T-helper 1 cell treated with Interleukin-12 subunit alpha and Interleukin-12 subunit beta and Interleukin-4 antibody, amounts not matched to agents 30 ng/mL and 1 ng/mL, for 36 hours (primary cell): ENCODE measurements at regions not wholly inside any gene's neighbourhood (a gene's known extent, or its start where the extent isn't known, plus 50 kb on each side); places are given as distances from the start of the nearest gene placed in this dataset.
"Not testable (repeated sequence)": the region's sequence is repeated elsewhere in the genome, so short reads cannot be mapped to it uniquely, and the experiment has no call there.

ENCODE experiments used
- intact Hi-C: fragments of 100-400 bp; cut with micrococcal nuclease; formaldehyde crosslinking; loops from one replicate; pipeline ENCODE4 v1.15.1; 2024

- intact Hi-C loops: not testable (repeated sequence)
These were observed 293.0 kb upstream of the PLGLB1 start for GRCh38 chr2:87314622-87315021.

- intact Hi-C loops: not testable (repeated sequence)
These were observed 293.7 kb upstream of the PLGLB1 start for GRCh38 chr2:87315183-87315902.

GRCh38 chr2:87317193-87317592 is 295.5 kb upstream of the PLGLB1 start:
- intact Hi-C loops: not testable (repeated sequence)

GRCh38 chr2:87318814-87319491 is 297.3 kb upstream of the PLGLB1 start:
- intact Hi-C loops: not testable (repeated sequence)

- intact Hi-C loops: not testable (repeated sequence)
These were observed 298.1 kb upstream of the PLGLB1 start for GRCh38 chr2:87319705-87320104.

GRCh38 chr2:87321201-87321600 is 299.6 kb upstream of the PLGLB1 start:
- intact Hi-C loops: not testable (repeated sequence)

- intact Hi-C loops: not testable (repeated sequence)
These were observed 302.8 kb upstream of the PLGLB1 start for GRCh38 chr2:87324335-87325041.

- intact Hi-C loops: not testable (repeated sequence)
These were observed 303.6 kb upstream of the PLGLB1 start for GRCh38 chr2:87325042-87325910.

- intact Hi-C loops: not testable (repeated sequence)
These were observed 304.3 kb upstream of the PLGLB1 start for GRCh38 chr2:87325911-87326294.

GRCh38 chr2:87326754-87327153 is 305.1 kb upstream of the PLGLB1 start:
- intact Hi-C loops: not testable (repeated sequence)

GRCh38 chr2:87327648-87328371 is 306.2 kb upstream of the PLGLB1 start:
- intact Hi-C loops: not testable (repeated sequence)

GRCh38 chr2:87329529-87329928 is 307.9 kb upstream of the PLGLB1 start:
- intact Hi-C loops: not testable (repeated sequence)

- intact Hi-C loops: not testable (repeated sequence)
These were observed 308.8 kb upstream of the PLGLB1 start for GRCh38 chr2:87330486-87330885.

- intact Hi-C loops: not testable (repeated sequence)
These were observed 310.4 kb upstream of the PLGLB1 start for GRCh38 chr2:87331940-87332583.

- intact Hi-C loops: not testable (repeated sequence)
These were observed 313.2 kb upstream of the PLGLB1 start for GRCh38 chr2:87334888-87335287.

GRCh38 chr2:87338998-87339397 is 317.4 kb upstream of the PLGLB1 start:
- intact Hi-C loops: not testable (repeated sequence)

- intact Hi-C loops: not testable (repeated sequence)
These were observed 320.0 kb upstream of the PLGLB1 start for GRCh38 chr2:87341601-87342014.

GRCh38 chr2:87342175-87342574 is 320.5 kb upstream of the PLGLB1 start:
- intact Hi-C loops: not testable (repeated sequence)

- intact Hi-C loops: not testable (repeated sequence)
These were observed 321.7 kb upstream of the PLGLB1 start for GRCh38 chr2:87343347-87343746.

GRCh38 chr2:87345283-87345682 is 323.6 kb upstream of the PLGLB1 start:
- intact Hi-C loops: not testable (repeated sequence)
